ENCODE measurements at regions not wholly inside any gene's neighbourhood (a gene's known extent, or its start where the extent isn't known, plus 50 kb on each side); places are given as distances from the start of the nearest gene placed in this dataset.
"Not testable (repeated sequence)": the region's sequence is repeated elsewhere in the genome, so short reads cannot be mapped to it uniquely, and the experiment has no call there.

DNA sequence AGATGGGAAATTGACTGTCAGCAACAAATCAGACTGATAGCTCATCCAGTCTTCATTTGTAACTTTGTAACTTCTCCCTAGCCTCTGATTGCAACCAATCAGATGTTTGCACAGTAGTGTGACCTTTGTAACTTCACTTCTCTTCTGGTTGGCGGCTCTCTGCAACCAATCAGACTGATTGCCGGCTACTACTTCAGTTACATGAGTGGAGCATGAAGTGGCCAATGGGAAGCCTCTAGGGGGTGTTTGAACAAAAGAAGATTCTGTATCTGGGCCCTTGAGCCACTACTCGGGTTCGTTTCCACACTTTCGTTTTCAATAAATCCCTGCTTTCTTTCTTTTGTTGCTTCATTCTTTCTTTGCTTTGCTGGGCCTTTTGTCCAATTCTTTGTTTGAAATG lies 1285.8 kb downstream of the TECRL start:
- H3K4me3 Mint-ChIP-seq = no peak overlapping the region
- no peak overlapping the region for H3K27ac Mint-ChIP-seq
- no peaks in the 10 kb centered on the region for H3K4me1 Mint-ChIP-seq (ENCODE audit: low read depth)
- intact Hi-C loops (cut with micrococcal nuclease) = no loop called here
- H3K36me3 Mint-ChIP-seq (ENCODE audit: low read depth) = no peaks in the 10 kb centered on the region
- peaks cover 20% of the 10 kb centered on the region for H3K9me3 Mint-ChIP-seq
- H3K27me3 Mint-ChIP-seq = no peaks in the 10 kb centered on the region

DNA sequence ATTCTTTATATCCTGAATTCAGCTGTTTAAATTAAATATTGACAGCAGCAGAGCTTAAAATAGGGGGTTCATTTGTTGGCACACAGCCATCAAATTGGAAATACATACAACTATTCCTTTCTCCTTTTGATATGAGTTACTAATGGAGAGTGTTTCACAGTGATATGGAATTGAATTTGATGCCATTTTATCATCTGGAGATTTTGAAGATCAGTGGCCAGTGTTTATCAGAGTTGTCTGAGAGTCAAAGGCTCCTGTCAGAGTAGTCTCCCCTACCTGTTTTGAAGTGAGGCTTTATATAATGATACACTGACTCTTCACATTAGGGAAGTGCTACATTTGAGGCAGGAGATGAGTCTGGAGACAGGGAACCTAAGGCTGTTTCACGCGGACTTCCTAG lies 1286.3 kb downstream of the TECRL start:
- Mint-ChIP-seq H3K27me3 (no peaks in the 10 kb centered on the region), H3K36me3 (ENCODE audit: low read depth) (no peaks in the 10 kb centered on the region), H3K4me3 (no peak overlapping the region), H3K9me3 (peaks cover 20% of the 10 kb centered on the region), H3K27ac (no peak overlapping the region), H3K4me1 (ENCODE audit: low read depth) (no peaks in the 10 kb centered on the region)
- intact Hi-C loops (cut with micrococcal nuclease) = no loop called here

DNA sequence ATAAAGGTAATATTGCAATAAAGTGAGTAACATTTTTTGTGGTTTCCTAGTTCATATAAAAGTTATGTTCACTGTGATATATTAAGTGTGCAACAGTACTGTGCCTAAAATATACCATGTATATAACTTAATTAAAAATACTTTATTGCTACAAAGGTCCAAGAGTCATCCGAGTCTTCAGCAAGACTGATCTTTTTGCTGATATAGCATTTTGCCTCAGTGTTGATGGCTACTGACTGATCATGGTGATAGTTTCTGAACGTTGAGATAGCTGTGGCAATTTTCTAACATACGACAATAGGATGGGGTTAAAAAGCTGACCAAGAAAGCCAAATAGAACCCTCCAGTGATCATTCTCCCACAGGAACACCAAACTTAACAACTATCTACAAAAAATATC lies 1302.7 kb downstream of the TECRL start:
- H3K27ac Mint-ChIP-seq = no peak overlapping the region
- H3K36me3 Mint-ChIP-seq (ENCODE audit: low read depth) = no peaks in the 10 kb centered on the region
- no peaks in the 10 kb centered on the region for H3K27me3 Mint-ChIP-seq
- H3K4me3 Mint-ChIP-seq = no peak overlapping the region
- intact Hi-C loops (cut with micrococcal nuclease) = no loop called here
- peaks cover 24% of the 10 kb centered on the region for H3K9me3 Mint-ChIP-seq
- no peaks in the 10 kb centered on the region for H3K4me1 Mint-ChIP-seq (ENCODE audit: low read depth)

DNA sequence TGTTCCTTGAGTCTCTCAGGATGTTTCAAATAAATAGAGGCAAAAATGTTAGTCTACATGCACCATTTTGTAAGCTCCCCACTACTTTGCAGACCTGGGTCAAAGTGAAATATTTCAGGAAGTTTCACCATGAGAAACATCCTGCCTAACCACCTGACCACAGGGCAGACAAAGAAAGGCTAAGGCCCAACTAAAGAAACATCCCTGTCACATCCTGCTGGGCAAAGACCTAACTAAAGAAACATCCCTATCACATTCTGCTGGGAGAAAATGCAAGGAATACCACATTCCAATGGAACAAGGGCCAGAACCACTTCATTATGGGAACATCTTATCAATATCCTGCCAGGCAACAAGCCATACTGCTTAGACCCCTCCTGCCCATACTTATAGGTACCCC lies 1303.4 kb downstream of the TECRL start:
- Mint-ChIP-seq H3K36me3 (ENCODE audit: low read depth) (no peaks in the 10 kb centered on the region), H3K27me3 (no peaks in the 10 kb centered on the region), H3K4me3 (no peak overlapping the region), H3K27ac (no peak overlapping the region), H3K4me1 (ENCODE audit: low read depth) (no peaks in the 10 kb centered on the region), H3K9me3 (peaks cover 19% of the 10 kb centered on the region)
- intact Hi-C loops (cut with micrococcal nuclease) = no loop called here

DNA sequence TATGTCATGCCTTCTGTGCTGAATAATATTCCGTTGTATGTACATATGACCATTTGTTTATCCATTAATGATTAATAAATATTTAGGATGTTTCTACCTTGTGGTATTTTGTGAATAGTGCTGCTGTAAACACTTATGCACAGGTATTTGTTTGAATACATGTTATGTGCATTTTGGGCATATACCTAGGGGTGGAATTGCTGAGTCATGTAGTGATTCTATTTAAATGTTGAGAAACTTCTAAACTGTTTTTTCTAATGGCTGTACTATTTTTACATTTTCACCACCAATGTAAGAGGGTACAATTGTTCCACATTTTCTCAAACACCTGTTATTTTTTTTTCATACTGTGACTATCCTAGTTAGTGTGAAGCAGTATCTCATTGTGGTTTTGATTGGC lies 1318.6 kb downstream of the TECRL start:
- peaks cover 7% of the 10 kb centered on the region for H3K9me3 Mint-ChIP-seq
- H3K4me1 Mint-ChIP-seq (ENCODE audit: low read depth) = no peaks in the 10 kb centered on the region
- H3K4me3 Mint-ChIP-seq = no peak overlapping the region

DNA sequence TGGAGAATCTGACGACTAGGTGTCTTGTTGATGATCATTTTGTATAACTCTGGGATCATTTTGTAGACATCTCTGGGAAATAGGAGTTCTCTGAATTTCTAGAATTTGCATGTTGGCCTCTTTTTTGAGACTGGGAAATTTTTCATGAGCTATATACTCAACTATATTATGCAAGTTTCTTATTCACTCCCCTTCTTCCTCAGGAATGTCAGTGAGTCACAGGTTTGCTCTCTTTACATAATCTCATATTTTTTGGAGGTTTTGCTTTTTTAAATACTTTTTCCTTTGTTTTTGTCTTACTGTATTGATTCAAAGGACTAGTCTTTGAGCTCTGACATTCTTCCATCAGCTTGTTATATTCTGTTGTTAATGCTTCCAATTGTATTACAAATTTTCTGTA lies 1324.2 kb downstream of the TECRL start:
- Mint-ChIP-seq H3K9me3 (peaks cover 7% of the 10 kb centered on the region), H3K4me1 (ENCODE audit: low read depth) (no peaks in the 10 kb centered on the region), H3K36me3 (ENCODE audit: low read depth) (no peaks in the 10 kb centered on the region), H3K27me3 (no peaks in the 10 kb centered on the region), H3K27ac (no peak overlapping the region), H3K4me3 (no peak overlapping the region)
- intact Hi-C loops (cut with micrococcal nuclease) = no loop called here

More for the DNA sequence above, 1318.6 kb downstream of the TECRL start:
- Mint-ChIP-seq H3K27me3 (no peaks in the 10 kb centered on the region), H3K36me3 (ENCODE audit: low read depth) (no peaks in the 10 kb centered on the region), H3K27ac (no peak overlapping the region)
- intact Hi-C loops (cut with micrococcal nuclease) = no loop called here

DNA sequence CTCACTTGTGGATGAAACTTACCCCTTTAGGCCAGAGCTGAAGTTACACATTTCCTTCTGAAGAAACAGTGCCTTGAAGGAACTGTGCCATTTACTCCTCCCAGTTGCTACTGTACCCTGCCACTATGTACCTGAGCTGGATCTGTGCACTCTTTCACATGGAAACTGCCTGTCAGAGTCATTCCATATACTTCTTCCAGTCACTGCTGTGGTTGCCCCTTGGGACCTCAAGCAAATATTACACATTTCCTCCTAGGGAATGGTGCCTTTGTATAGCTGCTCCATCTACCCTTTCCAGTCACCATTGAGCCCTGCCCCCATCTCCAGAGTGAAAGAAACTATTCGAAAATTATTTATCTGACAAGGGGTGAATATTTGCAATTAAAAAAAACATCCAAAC lies 1328.3 kb downstream of the TECRL start:
- intact Hi-C loops (cut with micrococcal nuclease) = no loop called here
- no peak overlapping the region for H3K4me3 Mint-ChIP-seq
- peaks cover 32% of the 10 kb centered on the region for H3K9me3 Mint-ChIP-seq
- no peaks in the 10 kb centered on the region for H3K36me3 Mint-ChIP-seq (ENCODE audit: low read depth)
- no peak overlapping the region for H3K27ac Mint-ChIP-seq
- H3K27me3 Mint-ChIP-seq = no peaks in the 10 kb centered on the region
- no peaks in the 10 kb centered on the region for H3K4me1 Mint-ChIP-seq (ENCODE audit: low read depth)

DNA sequence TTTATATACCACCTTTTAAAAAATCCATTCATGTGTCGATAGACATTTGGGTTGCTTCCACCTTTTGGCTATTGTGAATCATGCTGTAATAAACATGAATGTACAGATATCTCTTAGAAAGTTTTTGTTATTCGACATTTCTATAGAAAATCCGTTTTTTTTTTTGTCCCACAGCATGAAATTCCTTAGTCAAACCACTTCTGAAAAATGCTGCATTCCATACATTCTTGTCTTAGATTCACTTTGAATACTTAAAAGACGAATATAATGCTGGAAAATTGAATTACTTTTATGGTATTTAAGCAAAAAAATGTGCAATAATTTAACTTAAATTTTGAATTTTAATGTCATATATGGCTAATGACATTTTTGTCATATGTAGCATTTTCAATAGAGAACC lies 1345.5 kb downstream of the TECRL start:
- intact Hi-C loops (cut with micrococcal nuclease) = no loop called here
- no peaks in the 10 kb centered on the region for H3K4me1 Mint-ChIP-seq (ENCODE audit: low read depth)
- H3K27ac Mint-ChIP-seq = no peak overlapping the region
- H3K9me3 Mint-ChIP-seq = peaks cover 31% of the 10 kb centered on the region
- H3K36me3 Mint-ChIP-seq (ENCODE audit: low read depth) = no peaks in the 10 kb centered on the region
- H3K4me3 Mint-ChIP-seq = no peak overlapping the region
- H3K27me3 Mint-ChIP-seq = no peaks in the 10 kb centered on the region

DNA sequence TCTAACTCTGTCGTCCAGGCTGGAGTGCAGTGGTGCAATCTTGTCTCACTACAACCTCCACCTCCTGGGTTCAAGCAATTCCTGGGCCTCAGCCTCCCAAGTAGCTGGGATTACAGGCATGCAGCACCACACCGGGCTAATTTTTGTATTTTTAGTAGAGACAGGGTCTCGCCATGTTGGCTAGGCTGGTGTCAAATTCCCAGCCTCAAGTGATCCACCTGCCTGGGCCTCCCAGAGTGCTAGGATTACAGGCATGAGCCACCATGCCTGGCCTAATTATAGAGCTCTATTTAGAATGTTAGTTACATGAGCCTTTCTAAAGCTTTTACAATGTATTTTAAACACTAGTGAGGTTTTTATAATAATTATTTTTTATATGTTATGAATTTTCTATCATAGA lies 1346.4 kb downstream of the TECRL start:
- H3K27ac Mint-ChIP-seq; intact Hi-C loops (cut with micrococcal nuclease); H3K27me3 Mint-ChIP-seq; H3K4me1 Mint-ChIP-seq (ENCODE audit: low read depth); H3K4me3 Mint-ChIP-seq; H3K36me3 Mint-ChIP-seq (ENCODE audit: low read depth): not testable (repeated sequence)
- peaks cover 31% of the 10 kb centered on the region for H3K9me3 Mint-ChIP-seq

DNA sequence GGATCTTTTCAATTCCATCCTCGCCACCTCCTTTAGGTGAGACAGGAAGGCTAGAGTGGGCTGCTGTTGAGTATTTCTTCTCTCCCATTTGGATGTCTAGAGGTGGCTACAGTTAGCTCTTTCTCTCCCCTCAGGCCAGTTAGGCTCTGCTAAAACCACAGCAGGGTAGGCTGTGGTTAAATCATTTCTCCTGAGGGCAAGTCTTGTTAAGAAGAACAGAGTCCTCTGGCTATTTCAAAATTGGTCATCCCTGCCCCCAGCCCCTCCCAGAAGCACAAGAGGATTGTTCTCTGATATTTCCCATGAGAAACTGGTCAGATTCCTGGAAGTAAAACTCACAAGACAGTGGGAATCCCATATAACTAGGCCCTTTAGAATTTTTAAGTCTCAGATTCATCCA lies 1359.5 kb downstream of the TECRL start:
- Mint-ChIP-seq H3K4me1 (ENCODE audit: low read depth) (no peaks in the 10 kb centered on the region), H3K9me3 (peaks cover 47% of the 10 kb centered on the region)

DNA sequence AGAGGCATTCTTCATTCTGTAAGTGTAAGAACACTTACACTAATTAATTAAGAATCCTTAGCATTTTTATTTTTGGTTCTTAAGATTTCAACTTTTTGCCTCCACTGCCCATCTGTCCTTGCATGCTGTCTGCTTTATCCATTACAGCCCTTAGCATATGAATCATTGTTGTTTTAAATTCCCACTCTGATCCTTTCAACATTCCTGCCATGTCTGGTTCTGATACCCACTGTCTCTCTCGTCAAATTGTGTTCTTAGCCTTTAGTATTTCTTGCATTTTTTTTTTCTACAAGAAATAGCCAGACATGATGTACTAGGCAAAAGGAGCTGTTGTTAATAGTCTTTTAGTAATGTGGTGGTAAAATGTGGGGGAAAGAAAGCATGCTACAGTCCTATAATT lies 1360.0 kb downstream of the TECRL start:
- H3K9me3 Mint-ChIP-seq = peaks cover 42% of the 10 kb centered on the region
- H3K36me3 Mint-ChIP-seq (ENCODE audit: low read depth) = no peaks in the 10 kb centered on the region
- H3K27me3 Mint-ChIP-seq = no peaks in the 10 kb centered on the region
- H3K4me3 Mint-ChIP-seq = no peak overlapping the region
- no peak overlapping the region for H3K27ac Mint-ChIP-seq
- intact Hi-C loops (cut with micrococcal nuclease) = no loop called here
- H3K4me1 Mint-ChIP-seq (ENCODE audit: low read depth) = no peaks in the 10 kb centered on the region

More for the DNA sequence above, 1359.5 kb downstream of the TECRL start:
- Mint-ChIP-seq H3K4me3 (no peak overlapping the region), H3K27me3 (no peaks in the 10 kb centered on the region), H3K36me3 (ENCODE audit: low read depth) (no peaks in the 10 kb centered on the region), H3K27ac (no peak overlapping the region)
- intact Hi-C loops (cut with micrococcal nuclease) = no loop called here

DNA sequence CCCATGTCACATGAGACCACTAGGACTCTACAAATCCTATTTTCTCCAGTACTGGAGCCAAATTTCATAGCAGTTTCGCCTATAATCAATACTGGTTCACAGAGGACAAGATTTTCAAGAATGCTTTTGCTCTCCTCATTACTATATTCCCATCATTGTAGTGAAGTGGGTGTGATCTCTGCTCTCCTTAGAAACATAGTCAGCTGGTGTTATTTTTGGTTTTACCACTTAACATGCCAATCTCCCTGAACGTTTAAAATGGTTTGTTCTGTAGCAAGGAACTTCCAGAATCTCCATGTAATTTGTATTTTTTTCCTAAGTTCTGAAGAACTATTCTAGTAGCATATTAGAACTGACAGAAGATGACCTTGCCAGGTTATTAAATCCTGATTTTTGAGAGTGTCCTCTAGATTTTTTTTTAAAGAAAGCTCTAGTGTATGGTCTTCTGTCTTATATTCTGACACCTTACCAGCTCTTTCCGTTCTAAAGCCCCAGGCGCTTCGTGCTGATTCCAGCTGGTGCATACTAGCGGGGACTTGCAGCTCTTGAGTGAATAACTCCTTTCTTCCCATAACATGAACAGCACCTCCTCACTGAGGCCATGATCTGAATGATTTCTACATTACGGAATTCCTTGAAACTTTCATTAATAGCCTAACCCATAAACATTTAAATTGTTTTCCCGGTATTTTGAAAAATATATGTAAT lies 1372.9 kb downstream of the TECRL start:
- no peak overlapping the region for H3K27ac Mint-ChIP-seq
- H3K4me3 Mint-ChIP-seq = no peak overlapping the region
- no peaks in the 10 kb centered on the region for H3K27me3 Mint-ChIP-seq
- intact Hi-C loops (cut with micrococcal nuclease) = no loop called here
- H3K9me3 Mint-ChIP-seq = no peaks in the 10 kb centered on the region
- H3K4me1 Mint-ChIP-seq (ENCODE audit: low read depth) = no peaks in the 10 kb centered on the region
- H3K36me3 Mint-ChIP-seq (ENCODE audit: low read depth) = no peaks in the 10 kb centered on the region

DNA sequence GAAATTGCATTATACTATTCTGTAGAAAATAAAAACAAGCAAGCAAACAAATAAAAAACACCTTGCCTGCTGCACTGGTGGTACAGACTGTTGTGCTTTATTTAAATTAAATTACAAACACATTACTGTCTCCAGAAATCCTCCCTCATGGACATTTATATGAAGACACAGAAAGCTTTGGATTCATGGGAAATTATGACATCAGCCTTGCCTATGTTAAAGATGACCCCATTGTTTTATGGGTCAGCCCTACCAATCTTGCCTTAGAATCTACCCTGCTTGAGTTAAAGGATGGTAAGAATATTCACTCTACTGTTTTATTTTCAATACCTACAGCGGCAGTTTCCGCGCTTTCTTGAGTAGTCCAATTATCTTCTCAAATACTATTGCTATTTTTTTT lies 1379.9 kb downstream of the TECRL start:
- no peaks in the 10 kb centered on the region for H3K36me3 Mint-ChIP-seq (ENCODE audit: low read depth)
- H3K9me3 Mint-ChIP-seq = no peaks in the 10 kb centered on the region
- no peak overlapping the region for H3K27ac Mint-ChIP-seq
- no peaks in the 10 kb centered on the region for H3K27me3 Mint-ChIP-seq
- intact Hi-C loops (cut with micrococcal nuclease) = no loop called here
- no peaks in the 10 kb centered on the region for H3K4me1 Mint-ChIP-seq (ENCODE audit: low read depth)
- H3K4me3 Mint-ChIP-seq = no peak overlapping the region

DNA sequence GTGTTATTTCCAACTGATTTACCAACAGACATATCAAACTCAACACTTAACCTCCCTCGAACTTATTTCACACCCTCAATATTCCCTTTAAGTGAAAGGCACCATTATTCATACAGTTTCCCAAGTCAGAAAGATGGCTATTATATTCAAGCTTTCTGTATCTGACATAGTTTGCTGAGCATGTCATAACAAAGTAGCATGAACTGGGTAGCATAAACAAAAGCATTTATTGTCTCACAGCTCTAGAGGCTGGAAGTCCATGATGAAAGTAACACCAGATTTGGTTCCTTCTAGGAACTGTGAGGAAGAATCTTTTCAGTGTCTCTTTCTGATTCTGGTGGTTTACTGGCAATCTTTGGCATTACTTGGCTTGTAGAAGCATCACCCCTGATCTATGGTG lies 1388.6 kb downstream of the TECRL start:
- H3K9me3 Mint-ChIP-seq = peaks cover 8% of the 10 kb centered on the region
- H3K4me3 Mint-ChIP-seq = no peak overlapping the region
- no peak overlapping the region for H3K27ac Mint-ChIP-seq
- no peaks in the 10 kb centered on the region for H3K36me3 Mint-ChIP-seq (ENCODE audit: low read depth)
- H3K27me3 Mint-ChIP-seq = no peaks in the 10 kb centered on the region
- intact Hi-C loops (cut with micrococcal nuclease) = no loop called here
- no peaks in the 10 kb centered on the region for H3K4me1 Mint-ChIP-seq (ENCODE audit: low read depth)

DNA sequence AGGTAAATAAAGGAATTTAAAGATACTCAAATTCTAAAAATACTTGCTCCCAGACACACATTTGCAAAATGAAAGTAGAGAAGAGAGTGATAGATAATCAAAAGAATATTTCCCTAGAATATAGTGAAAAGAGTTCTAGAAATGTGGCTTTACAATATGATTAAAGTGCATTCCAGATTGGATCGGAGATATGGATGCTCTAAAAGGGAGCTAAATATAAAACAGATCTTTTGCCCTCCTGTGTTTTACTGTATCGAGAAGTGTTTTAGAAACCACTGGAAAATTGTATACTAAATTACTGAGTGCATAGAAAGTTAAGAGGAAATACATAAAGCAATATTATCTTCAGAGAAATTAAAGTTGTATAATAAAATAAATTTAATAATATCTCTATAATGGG lies 1392.0 kb downstream of the TECRL start:
- no peak overlapping the region for H3K27ac Mint-ChIP-seq
- H3K27me3 Mint-ChIP-seq = no peaks in the 10 kb centered on the region
- H3K9me3 Mint-ChIP-seq = peaks cover 8% of the 10 kb centered on the region
- no peak overlapping the region for H3K4me3 Mint-ChIP-seq
- H3K36me3 Mint-ChIP-seq (ENCODE audit: low read depth) = no peaks in the 10 kb centered on the region
- intact Hi-C loops (cut with micrococcal nuclease) = no loop called here
- no peaks in the 10 kb centered on the region for H3K4me1 Mint-ChIP-seq (ENCODE audit: low read depth)
